GM18499 (cell line): ENCODE measurements at regions not wholly inside any gene's neighbourhood (a gene's known extent, or its start where the extent isn't known, plus 50 kb on each side); places are given as distances from the start of the nearest gene placed in this dataset.
"Not testable (repeated sequence)": the region's sequence is repeated elsewhere in the genome, so short reads cannot be mapped to it uniquely, and the experiment has no call there.

Source experiments
- ATAC-seq: cut with Tn5 transposase; IDR thresholded peaks from one replicate; pipeline ENCODE4 v1.9.1; 2021; ENCODE audit warnings: moderate number of reproducible peaks; ENCODE audit not compliant: insufficient read depth, unreplicated experiment

DNA sequence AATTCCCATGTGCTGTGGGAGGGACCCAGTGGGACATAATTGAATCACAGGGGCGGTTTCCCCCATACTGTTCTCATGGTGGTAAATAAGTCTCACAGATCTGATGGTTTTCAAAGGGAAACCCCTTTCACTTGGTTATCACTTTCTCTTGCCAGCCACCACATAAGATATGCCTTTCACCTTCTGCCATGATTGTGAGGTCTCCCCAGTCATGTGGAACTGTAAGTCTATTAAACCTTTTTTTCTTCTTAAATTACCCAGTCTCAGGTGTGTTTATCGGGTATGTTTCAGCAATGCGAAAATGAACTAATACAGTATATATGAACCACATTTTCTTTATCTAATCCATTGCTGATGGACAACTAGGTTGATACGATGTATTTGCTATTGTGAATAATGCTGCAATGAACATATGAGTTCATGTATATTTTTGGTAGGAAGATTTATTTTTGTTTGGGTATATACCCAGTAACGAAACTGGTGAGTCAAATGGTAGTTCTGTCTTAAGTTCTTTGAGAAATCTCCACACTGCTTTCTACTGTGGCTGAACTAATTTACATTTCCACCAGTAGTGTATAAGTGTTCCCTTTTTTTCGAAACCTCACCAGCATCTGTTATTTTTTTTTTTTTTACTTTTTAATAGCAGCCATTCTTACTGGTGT lies 70.0 kb upstream of the HGF start:
- peak; percentile 98 for ATAC-seq

DNA sequence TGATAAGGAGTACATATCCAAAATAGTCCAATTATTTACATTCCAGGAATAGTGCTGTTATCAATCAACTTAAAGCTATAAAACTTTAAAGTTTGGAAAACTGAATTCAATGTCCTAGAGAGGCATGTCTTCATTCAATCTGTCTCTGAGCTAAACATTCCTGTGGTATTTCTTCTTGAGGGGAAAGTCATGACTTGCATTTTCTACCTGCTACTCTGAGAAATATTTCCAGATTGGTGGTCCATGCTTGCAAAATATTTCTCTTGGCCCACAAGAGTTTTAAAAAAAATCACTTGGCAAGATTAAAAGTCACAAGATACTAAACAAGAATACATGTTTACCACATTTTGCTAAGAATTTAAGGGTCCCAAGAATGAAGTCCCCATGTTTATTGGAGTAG lies 63.6 kb upstream of the HGF start:
- no peak for ATAC-seq

DNA sequence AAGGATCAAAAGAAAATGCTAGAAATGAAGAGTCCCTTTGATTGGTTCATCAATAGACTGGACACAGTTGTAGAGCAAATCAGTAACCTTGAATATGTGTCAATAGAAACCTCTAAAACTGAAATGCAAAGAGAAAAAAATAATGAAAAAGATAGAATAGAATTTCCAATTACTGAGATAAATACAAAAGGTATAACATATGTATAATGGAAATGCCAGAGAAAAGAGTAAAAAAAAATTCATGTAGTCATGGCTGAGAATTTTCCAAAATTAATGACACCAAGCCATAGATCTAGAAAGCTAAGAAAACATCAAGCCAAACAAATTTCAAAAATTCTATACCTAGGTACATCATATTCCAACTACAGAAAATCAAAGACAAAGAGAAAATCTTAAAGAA lies 62.0 kb upstream of the HGF start:
- no peak for ATAC-seq

DNA sequence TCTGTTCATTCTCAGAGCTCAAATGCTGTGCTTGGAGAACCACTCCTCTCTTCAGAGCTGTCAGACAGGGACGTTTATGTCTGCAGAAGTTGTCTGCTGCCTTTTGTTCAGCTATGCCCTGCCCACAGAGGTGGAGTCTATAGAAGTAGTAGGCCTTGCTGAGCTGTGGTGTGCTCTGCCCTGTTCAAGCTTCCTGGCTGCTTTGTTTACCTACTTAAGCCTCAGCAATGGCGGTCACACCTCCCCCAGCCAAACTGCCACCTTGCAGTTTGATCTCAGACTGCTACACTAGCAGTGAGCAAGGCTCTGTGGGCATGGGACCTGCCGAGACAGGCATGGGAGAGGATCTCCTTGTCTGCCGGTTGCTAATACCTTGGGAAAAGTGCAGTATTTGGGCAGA lies 59.7 kb upstream of the HGF start:
- not testable (repeated sequence) for ATAC-seq

DNA sequence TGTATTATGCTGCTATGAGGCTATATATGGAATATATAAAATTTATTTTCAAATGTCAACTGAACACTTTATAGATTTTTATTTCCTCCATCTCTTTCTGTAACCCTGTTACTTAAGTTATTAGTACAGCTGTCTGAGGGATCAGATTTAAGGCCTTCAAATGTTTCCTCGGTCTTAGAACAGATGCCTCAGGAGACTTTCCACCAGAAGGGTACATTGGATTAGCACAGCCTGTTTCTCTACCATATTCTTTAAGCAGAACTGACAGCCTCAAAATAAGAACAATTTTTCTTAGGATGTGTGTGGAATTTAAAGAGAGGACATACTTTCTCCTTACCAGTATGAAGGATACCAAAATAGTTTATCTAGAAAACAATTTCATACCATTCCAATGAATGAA lies 53.0 kb upstream of the HGF start:
- no peak for ATAC-seq

DNA sequence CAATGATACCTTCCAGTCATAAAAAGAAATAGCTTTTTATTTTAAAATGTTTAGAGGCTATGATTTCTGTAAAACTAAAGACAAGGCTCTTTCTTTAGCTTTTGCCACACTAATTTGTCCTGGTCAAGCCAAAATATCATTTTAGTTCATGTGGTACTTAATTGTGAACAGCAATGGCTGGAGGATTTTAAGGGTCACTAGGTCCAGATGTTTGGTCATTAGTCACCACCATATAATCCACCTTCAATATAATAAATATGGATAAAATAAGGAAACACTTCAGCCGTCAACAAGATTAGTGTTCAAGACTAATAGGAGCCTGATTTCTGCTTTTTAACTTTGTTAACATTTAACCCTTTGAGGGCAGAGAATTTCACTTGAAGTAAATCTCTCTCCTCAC lies 50.0 kb upstream of the HGF start:
- ATAC-seq = no peak
